SU-DHL-6 (cell line): ENCODE measurements at regions not wholly inside any gene's neighbourhood (a gene's known extent, or its start where the extent isn't known, plus 50 kb on each side); places are given as distances from the start of the nearest gene placed in this dataset.

Experiments
- CTCF ChIP-seq: fragments of 200-600 bp; sonication (generic); IDR thresholded peaks from one replicate; pipeline ENCODE4 v1.5.1; 2017; ENCODE audit warnings: antibody characterized with exemption, mild to moderate bottlenecking, low read length, moderate library complexity; ENCODE audit not compliant: insufficient read depth, poor library complexity, severe bottlenecking
- EZH2phosphoT487 ChIP-seq: fragments of 200-600 bp; sonication (generic), shearing (Covaris generic); conservative IDR thresholded peaks from 2 replicates; pipeline ENCODE4 v1.6.1; 2018; ENCODE audit warnings: mild to moderate bottlenecking, antibody characterized with exemption, low read length, moderate library complexity, mixed read lengths

- no peak for TF ChIP-seq CTCF
- no peak for TF ChIP-seq EZH2phosphoT487
Measured at GRCh38 chr1:213464786-213465460, 413.9 kb downstream of the RPS6KC1 start.
